ENCODE measurements at regions not wholly inside any gene's neighbourhood (a gene's known extent, or its start where the extent isn't known, plus 50 kb on each side); places are given as distances from the start of the nearest gene placed in this dataset.

GRCh38 chr3:181582619-181583018 is 129.1 kb upstream of the SOX2 start:
- H3K27ac Mint-ChIP-seq = no peak overlapping the region
- no peaks in the 10 kb centered on the region for H3K27me3 Mint-ChIP-seq
- H3K9me3 Mint-ChIP-seq (ENCODE audit: low read depth) = peaks cover 9% of the 10 kb centered on the region
- no peak for DNase-seq (ENCODE audit: low spot score, unreplicated experiment)
- TF ChIP-seq CTCF (IDR thresholded peaks at IDR 0.05; ENCODE audit: unreplicated experiment) = no peak
- peaks cover 1% of the 10 kb centered on the region for H3K36me3 Mint-ChIP-seq (ENCODE audit: insufficient read depth)
- H3K4me1 Mint-ChIP-seq (ENCODE audit: low read depth) = no peaks in the 10 kb centered on the region
- no peak overlapping the region for H3K4me3 Mint-ChIP-seq (ENCODE audit: low read depth)

GRCh38 chr3:181581656-181582055 is 130.1 kb upstream of the SOX2 start:
- H3K27me3 Mint-ChIP-seq = no peaks in the 10 kb centered on the region
- H3K36me3 Mint-ChIP-seq (ENCODE audit: insufficient read depth) = no peaks in the 10 kb centered on the region
- H3K9me3 Mint-ChIP-seq (ENCODE audit: low read depth) = peaks cover 3% of the 10 kb centered on the region
- DNase-seq (ENCODE audit: low spot score, unreplicated experiment) = no peak
- no peak overlapping the region for H3K4me3 Mint-ChIP-seq (ENCODE audit: low read depth)
- no peak for TF ChIP-seq CTCF (IDR thresholded peaks at IDR 0.05; ENCODE audit: unreplicated experiment)
- H3K4me1 Mint-ChIP-seq (ENCODE audit: low read depth) = no peaks in the 10 kb centered on the region
- no peak overlapping the region for H3K27ac Mint-ChIP-seq

GRCh38 chr3:181578743-181579142 is 133.0 kb upstream of the SOX2 start:
- no peaks in the 10 kb centered on the region for H3K36me3 Mint-ChIP-seq (ENCODE audit: insufficient read depth)
- no peak overlapping the region for H3K27ac Mint-ChIP-seq
- no peak for TF ChIP-seq CTCF (IDR thresholded peaks at IDR 0.05; ENCODE audit: unreplicated experiment)
- H3K9me3 Mint-ChIP-seq (ENCODE audit: low read depth) = no peaks in the 10 kb centered on the region
- H3K27me3 Mint-ChIP-seq = no peaks in the 10 kb centered on the region
- H3K4me3 Mint-ChIP-seq (ENCODE audit: low read depth) = no peak overlapping the region
- no peaks in the 10 kb centered on the region for H3K4me1 Mint-ChIP-seq (ENCODE audit: low read depth)
- DNase-seq (ENCODE audit: low spot score, unreplicated experiment) = no peak

- Mint-ChIP-seq H3K27ac (no peak overlapping the region), H3K9me3 (ENCODE audit: low read depth) (no peaks in the 10 kb centered on the region), H3K4me3 (ENCODE audit: low read depth) (no peak overlapping the region), H3K4me1 (ENCODE audit: low read depth) (no peaks in the 10 kb centered on the region), H3K27me3 (peaks cover 4% of the 10 kb centered on the region), H3K36me3 (ENCODE audit: insufficient read depth) (no peaks in the 10 kb centered on the region)
- no peak for TF ChIP-seq CTCF (IDR thresholded peaks at IDR 0.05; ENCODE audit: unreplicated experiment)
- DNase-seq (ENCODE audit: low spot score, unreplicated experiment) = no peak
Observed at GRCh38 chr3:181572432-181572831, 139.3 kb upstream of the SOX2 start.

- H3K27me3 Mint-ChIP-seq = peaks cover 7% of the 10 kb centered on the region
- no peak for DNase-seq (ENCODE audit: low spot score, unreplicated experiment)
- no peaks in the 10 kb centered on the region for H3K4me1 Mint-ChIP-seq (ENCODE audit: low read depth)
- H3K27ac Mint-ChIP-seq = no peak overlapping the region
- TF ChIP-seq CTCF (IDR thresholded peaks at IDR 0.05; ENCODE audit: unreplicated experiment) = no peak
- H3K4me3 Mint-ChIP-seq (ENCODE audit: low read depth) = no peak overlapping the region
- no peaks in the 10 kb centered on the region for H3K36me3 Mint-ChIP-seq (ENCODE audit: insufficient read depth)
- H3K9me3 Mint-ChIP-seq (ENCODE audit: low read depth) = no peaks in the 10 kb centered on the region
Observed at GRCh38 chr3:181570472-181570871, 141.3 kb upstream of the SOX2 start.
